ENCODE measurements at regions not wholly inside any gene's neighbourhood (a gene's known extent, or its start where the extent isn't known, plus 50 kb on each side); places are given as distances from the start of the nearest gene placed in this dataset.
"Not testable (repeated sequence)": the region's sequence is repeated elsewhere in the genome, so short reads cannot be mapped to it uniquely, and the experiment has no call there.

- H3K27ac ChIP-seq (ENCODE audit: insufficient read depth in 1 of 2, low read depth in 1 of 2, low read length in 2 of 2, poor library complexity in 1 of 2, severe bottlenecking in 2 of 2) = no peak overlapping the region
- no peaks in the 10 kb centered on the region for H3K4me1 ChIP-seq (ENCODE audit: control extremely low read depth in 1 of 4, control insufficient read depth in 4 of 4, insufficient read depth in 4 of 4, low read length in 3 of 4)
- WGBS (ENCODE audit: insufficient coverage) = 91% methylated on average over 3 of the region's 5 CpGs
- H3K36me3 ChIP-seq (ENCODE audit: control insufficient read depth in 4 of 4, insufficient read depth in 4 of 4, low read length in 3 of 4) = no peaks in the 10 kb centered on the region
- ChIA-PET POLR2A (no interaction called here), CTCF (interaction anchor here (1.6 kb wide), 1 partner anchor 11 kb away, joined by 3 read pairs; no protein-coding TSS in a partner anchor)
- H3K27me3 ChIP-seq (replicated peaks in 2 of 5; ENCODE audit: control insufficient read depth in 4 of 5, insufficient read depth in 5 of 5, low read length in 4 of 5) = peaks cover 0 to 6% (median 2%) of the 10 kb centered on the region in 5 experiments
- DNase-seq = no peak
- H3K9me3 ChIP-seq (ENCODE audit: control extremely low read depth in 1 of 5, control insufficient read depth in 4 of 5, insufficient read depth in 2 of 5, low read depth in 1 of 5, low read length in 4 of 5) = no peaks in the 10 kb centered on the region
- H3K4me3 ChIP-seq (ENCODE audit: control insufficient read depth in 1 of 7, extremely low read depth in 1 of 7, insufficient read depth in 4 of 7, low read depth in 2 of 7, low read length in 6 of 7) = no peak overlapping the region
Observed at GRCh38 chr15:59896663-59897074, 107.4 kb upstream of the FOXB1 start.

DNA sequence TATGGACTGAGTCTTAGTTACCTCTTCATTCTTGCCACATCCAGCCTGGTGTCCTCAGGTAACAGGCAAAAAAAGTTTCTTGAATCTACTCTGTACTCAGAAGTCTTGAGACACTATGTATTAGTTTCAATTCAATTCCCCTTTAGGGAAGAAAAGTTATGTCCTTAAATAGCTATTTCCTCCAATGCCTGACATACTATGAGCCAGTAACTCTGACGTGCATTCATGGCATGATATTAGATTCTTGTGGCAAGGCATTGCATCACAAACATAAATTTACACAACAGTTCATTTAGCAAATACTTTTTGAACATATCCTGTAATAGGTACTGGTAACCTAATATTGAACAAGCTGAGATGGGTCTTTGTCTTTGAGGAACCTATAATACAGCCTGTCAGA, 109.3 kb upstream of the FOXB1 start:
- CTCF ChIA-PET = no interaction called here
- Histone ChIP-seq H3K27ac (ENCODE audit: insufficient read depth in 1 of 2, low read depth in 1 of 2, low read length in 2 of 2, poor library complexity in 1 of 2, severe bottlenecking in 2 of 2) (no peak overlapping the region), H3K36me3 (ENCODE audit: control insufficient read depth in 4 of 4, insufficient read depth in 4 of 4, low read length in 3 of 4) (no peaks in the 10 kb centered on the region), H3K27me3 (replicated peaks in 2 of 5; ENCODE audit: control insufficient read depth in 4 of 5, insufficient read depth in 5 of 5, low read length in 4 of 5) (peaks cover 0 to 7% (median 0%) of the 10 kb centered on the region in 5 experiments), H3K9me3 (ENCODE audit: control extremely low read depth in 1 of 5, control insufficient read depth in 4 of 5, insufficient read depth in 2 of 5, low read depth in 1 of 5, low read length in 4 of 5) (no peaks in the 10 kb centered on the region), H3K4me3 (ENCODE audit: control insufficient read depth in 1 of 7, extremely low read depth in 1 of 7, insufficient read depth in 4 of 7, low read depth in 2 of 7, low read length in 6 of 7) (no peak overlapping the region), H3K4me1 (ENCODE audit: control extremely low read depth in 1 of 4, control insufficient read depth in 4 of 4, insufficient read depth in 4 of 4, low read length in 3 of 4) (no peaks in the 10 kb centered on the region)
- POLR2A ChIA-PET = no interaction called here
- no CpG with 5 or more reads among the region's 1 CpG for WGBS (ENCODE audit: insufficient coverage)
- DNase-seq = no peak

- Histone ChIP-seq H3K36me3 (ENCODE audit: control insufficient read depth in 4 of 4, insufficient read depth in 4 of 4, low read length in 3 of 4) (no peaks in the 10 kb centered on the region), H3K4me3 (ENCODE audit: control insufficient read depth in 1 of 7, extremely low read depth in 1 of 7, insufficient read depth in 4 of 7, low read depth in 2 of 7, low read length in 6 of 7) (no peak overlapping the region), H3K27me3 (replicated peaks in 2 of 5; ENCODE audit: control insufficient read depth in 4 of 5, insufficient read depth in 5 of 5, low read length in 4 of 5) (peaks cover 0 to 6% (median 0%) of the 10 kb centered on the region in 5 experiments), H3K4me1 (ENCODE audit: control extremely low read depth in 1 of 4, control insufficient read depth in 4 of 4, insufficient read depth in 4 of 4, low read length in 3 of 4) (no peaks in the 10 kb centered on the region), H3K9me3 (ENCODE audit: control extremely low read depth in 1 of 5, control insufficient read depth in 4 of 5, insufficient read depth in 2 of 5, low read depth in 1 of 5, low read length in 4 of 5) (no peaks in the 10 kb centered on the region), H3K27ac (ENCODE audit: insufficient read depth in 1 of 2, low read depth in 1 of 2, low read length in 2 of 2, poor library complexity in 1 of 2, severe bottlenecking in 2 of 2) (no peak overlapping the region)
- WGBS (ENCODE audit: insufficient coverage) = no CpG with 5 or more reads among the region's 1 CpG
- ChIA-PET POLR2A (interaction anchor here (0.5 kb wide), 1 partner anchor 17 kb away, joined by 3 read pairs; no protein-coding TSS in a partner anchor), CTCF (no interaction called here)
- peak in 2 of 3 donors; percentile 14 to 20 for DNase-seq
Observed at GRCh38 chr15:59892985-59893384, 111.1 kb upstream of the FOXB1 start.

DNA sequence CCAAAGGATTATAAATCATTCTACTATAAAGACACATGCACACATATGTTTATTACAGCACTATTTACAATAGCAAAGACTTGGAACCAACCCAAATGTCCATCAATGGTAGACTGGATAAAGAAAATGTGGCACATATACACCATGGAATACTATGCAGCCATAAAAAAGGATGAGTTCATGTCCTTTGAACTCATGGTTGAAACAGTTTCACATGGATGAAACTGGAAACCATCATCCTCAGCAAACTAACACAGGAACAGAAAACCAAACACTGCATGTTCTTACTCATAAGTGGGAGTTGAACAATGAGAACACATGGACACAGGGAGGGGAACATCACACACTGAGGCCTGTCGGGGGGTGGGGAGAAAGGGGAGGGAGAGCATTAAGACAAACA, 116.2 kb upstream of the FOXB1 start:
- DNase-seq; H3K9me3 ChIP-seq (ENCODE audit: control extremely low read depth in 1 of 5, control insufficient read depth in 4 of 5, insufficient read depth in 2 of 5, low read depth in 1 of 5, low read length in 4 of 5); H3K36me3 ChIP-seq (ENCODE audit: control insufficient read depth in 4 of 4, insufficient read depth in 4 of 4, low read length in 3 of 4); H3K4me3 ChIP-seq (ENCODE audit: control insufficient read depth in 1 of 7, extremely low read depth in 1 of 7, insufficient read depth in 4 of 7, low read depth in 2 of 7, low read length in 6 of 7); POLR2A ChIA-PET; CTCF ChIA-PET; H3K27me3 ChIP-seq (replicated peaks in 2 of 5; ENCODE audit: control insufficient read depth in 4 of 5, insufficient read depth in 5 of 5, low read length in 4 of 5); H3K4me1 ChIP-seq (ENCODE audit: control extremely low read depth in 1 of 4, control insufficient read depth in 4 of 4, insufficient read depth in 4 of 4, low read length in 3 of 4); H3K27ac ChIP-seq (ENCODE audit: insufficient read depth in 1 of 2, low read depth in 1 of 2, low read length in 2 of 2, poor library complexity in 1 of 2, severe bottlenecking in 2 of 2): not testable (repeated sequence)
- no CpG with 5 or more reads among the region's 1 CpG for WGBS (ENCODE audit: insufficient coverage)

DNA sequence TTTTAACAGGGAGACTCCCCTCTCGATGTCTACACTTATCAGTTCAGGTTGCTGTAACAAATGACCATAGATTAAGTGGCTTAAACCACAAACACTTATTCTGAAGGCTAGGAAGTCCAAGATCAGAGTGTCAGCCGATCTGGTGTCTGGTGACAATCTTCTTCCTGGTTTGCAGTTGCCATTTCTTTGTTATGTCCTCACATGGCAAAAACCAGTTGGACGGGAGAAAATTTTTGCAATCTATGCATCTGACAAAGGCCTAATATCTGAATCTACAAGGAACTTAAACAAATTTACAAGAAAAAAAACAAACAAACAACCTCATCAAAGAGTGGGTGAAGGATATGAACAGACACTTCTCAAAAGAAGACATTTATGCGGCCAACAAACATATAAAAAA, 116.9 kb upstream of the FOXB1 start:
- Histone ChIP-seq H3K4me3 (ENCODE audit: control insufficient read depth in 1 of 7, extremely low read depth in 1 of 7, insufficient read depth in 4 of 7, low read depth in 2 of 7, low read length in 6 of 7) (no peak overlapping the region), H3K9me3 (ENCODE audit: control extremely low read depth in 1 of 5, control insufficient read depth in 4 of 5, insufficient read depth in 2 of 5, low read depth in 1 of 5, low read length in 4 of 5) (no peaks in the 10 kb centered on the region), H3K36me3 (ENCODE audit: control insufficient read depth in 4 of 4, insufficient read depth in 4 of 4, low read length in 3 of 4) (no peaks in the 10 kb centered on the region), H3K4me1 (ENCODE audit: control extremely low read depth in 1 of 4, control insufficient read depth in 4 of 4, insufficient read depth in 4 of 4, low read length in 3 of 4) (no peaks in the 10 kb centered on the region), H3K27me3 (replicated peaks in 2 of 5; ENCODE audit: control insufficient read depth in 4 of 5, insufficient read depth in 5 of 5, low read length in 4 of 5) (peaks cover 0 to 5% (median 2%) of the 10 kb centered on the region in 5 experiments), H3K27ac (ENCODE audit: insufficient read depth in 1 of 2, low read depth in 1 of 2, low read length in 2 of 2, poor library complexity in 1 of 2, severe bottlenecking in 2 of 2) (no peak overlapping the region)
- ChIA-PET POLR2A (no interaction called here), CTCF (no interaction called here)
- no peak for DNase-seq
- WGBS (ENCODE audit: insufficient coverage) = 61% methylated on average over 2 of the region's 4 CpGs

GRCh38 chr15:59886441-59886840, 117.7 kb upstream of the FOXB1 start:
- no peaks in the 10 kb centered on the region for H3K4me1 ChIP-seq (ENCODE audit: control extremely low read depth in 1 of 4, control insufficient read depth in 4 of 4, insufficient read depth in 4 of 4, low read length in 3 of 4)
- no peak overlapping the region for H3K27ac ChIP-seq (ENCODE audit: insufficient read depth in 1 of 2, low read depth in 1 of 2, low read length in 2 of 2, poor library complexity in 1 of 2, severe bottlenecking in 2 of 2)
- no peaks in the 10 kb centered on the region for H3K36me3 ChIP-seq (ENCODE audit: control insufficient read depth in 4 of 4, insufficient read depth in 4 of 4, low read length in 3 of 4)
- no peak for DNase-seq
- peaks cover 0 to 5% (median 2%) of the 10 kb centered on the region in 5 experiments for H3K27me3 ChIP-seq (replicated peaks in 2 of 5; ENCODE audit: control insufficient read depth in 4 of 5, insufficient read depth in 5 of 5, low read length in 4 of 5)
- POLR2A ChIA-PET = interaction anchor here (0.6 kb wide), 1 partner anchor 295 kb away, joined by 3 read pairs; no protein-coding TSS in a partner anchor
- CTCF ChIA-PET = no interaction called here
- no peaks in the 10 kb centered on the region for H3K9me3 ChIP-seq (ENCODE audit: control extremely low read depth in 1 of 5, control insufficient read depth in 4 of 5, insufficient read depth in 2 of 5, low read depth in 1 of 5, low read length in 4 of 5)
- 73% methylated on average over 3 of the region's 3 CpGs for WGBS (ENCODE audit: insufficient coverage)
- no peak overlapping the region for H3K4me3 ChIP-seq (ENCODE audit: control insufficient read depth in 1 of 7, extremely low read depth in 1 of 7, insufficient read depth in 4 of 7, low read depth in 2 of 7, low read length in 6 of 7)

- Histone ChIP-seq H3K27ac (ENCODE audit: insufficient read depth in 1 of 2, low read depth in 1 of 2, low read length in 2 of 2, poor library complexity in 1 of 2, severe bottlenecking in 2 of 2) (no peak overlapping the region), H3K27me3 (replicated peaks in 2 of 5; ENCODE audit: control insufficient read depth in 4 of 5, insufficient read depth in 5 of 5, low read length in 4 of 5) (peaks cover 0 to 5% (median 2%) of the 10 kb centered on the region in 5 experiments), H3K4me1 (ENCODE audit: control extremely low read depth in 1 of 4, control insufficient read depth in 4 of 4, insufficient read depth in 4 of 4, low read length in 3 of 4) (no peaks in the 10 kb centered on the region), H3K36me3 (ENCODE audit: control insufficient read depth in 4 of 4, insufficient read depth in 4 of 4, low read length in 3 of 4) (no peaks in the 10 kb centered on the region), H3K4me3 (ENCODE audit: control insufficient read depth in 1 of 7, extremely low read depth in 1 of 7, insufficient read depth in 4 of 7, low read depth in 2 of 7, low read length in 6 of 7) (no peak overlapping the region), H3K9me3 (ENCODE audit: control extremely low read depth in 1 of 5, control insufficient read depth in 4 of 5, insufficient read depth in 2 of 5, low read depth in 1 of 5, low read length in 4 of 5) (no peaks in the 10 kb centered on the region)
- ChIA-PET CTCF (interaction anchor here (0.8 kb wide), 1 partner anchor 11 kb away, joined by 3 read pairs; no protein-coding TSS in a partner anchor), POLR2A (interaction anchor here (0.6 kb wide), 1 partner anchor 296 kb away, joined by 3 read pairs; no protein-coding TSS in a partner anchor)
- WGBS (ENCODE audit: insufficient coverage) = 4% methylated on average over 6 of the region's 7 CpGs
- no peak for DNase-seq
Observed at GRCh38 chr15:59885832-59886231, 118.3 kb upstream of the FOXB1 start.

Data from common myeloid progenitor, CD34-positive (primary cell).